ENCODE measurements at regions not wholly inside any gene's neighbourhood (a gene's known extent, or its start where the extent isn't known, plus 50 kb on each side); places are given as distances from the start of the nearest gene placed in this dataset.

DNA sequence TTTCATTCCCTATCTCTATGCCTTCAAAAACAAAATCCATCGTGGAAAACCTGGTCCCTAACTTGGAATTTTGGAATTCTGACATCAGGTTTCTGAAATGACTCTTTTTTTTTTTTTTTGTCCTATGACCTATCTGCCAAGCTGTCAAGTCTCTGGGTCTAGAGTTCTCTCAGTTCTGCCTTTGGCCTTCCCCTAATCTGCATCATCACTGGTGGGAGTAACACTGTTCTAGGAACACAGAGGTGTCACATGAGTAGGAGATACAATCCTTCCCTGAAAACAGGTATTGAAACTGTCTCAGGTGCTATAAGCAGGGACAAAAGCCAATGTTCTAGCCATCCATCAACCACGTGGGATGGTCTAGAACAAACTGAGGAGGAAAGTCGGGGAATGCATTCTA, 142.0 kb upstream of the ATP1B1 start:
- Histone ChIP-seq H3K27ac (no peak overlapping the region), H3K4me3 (no peak overlapping the region)
- TF ChIP-seq, protein P1, sequence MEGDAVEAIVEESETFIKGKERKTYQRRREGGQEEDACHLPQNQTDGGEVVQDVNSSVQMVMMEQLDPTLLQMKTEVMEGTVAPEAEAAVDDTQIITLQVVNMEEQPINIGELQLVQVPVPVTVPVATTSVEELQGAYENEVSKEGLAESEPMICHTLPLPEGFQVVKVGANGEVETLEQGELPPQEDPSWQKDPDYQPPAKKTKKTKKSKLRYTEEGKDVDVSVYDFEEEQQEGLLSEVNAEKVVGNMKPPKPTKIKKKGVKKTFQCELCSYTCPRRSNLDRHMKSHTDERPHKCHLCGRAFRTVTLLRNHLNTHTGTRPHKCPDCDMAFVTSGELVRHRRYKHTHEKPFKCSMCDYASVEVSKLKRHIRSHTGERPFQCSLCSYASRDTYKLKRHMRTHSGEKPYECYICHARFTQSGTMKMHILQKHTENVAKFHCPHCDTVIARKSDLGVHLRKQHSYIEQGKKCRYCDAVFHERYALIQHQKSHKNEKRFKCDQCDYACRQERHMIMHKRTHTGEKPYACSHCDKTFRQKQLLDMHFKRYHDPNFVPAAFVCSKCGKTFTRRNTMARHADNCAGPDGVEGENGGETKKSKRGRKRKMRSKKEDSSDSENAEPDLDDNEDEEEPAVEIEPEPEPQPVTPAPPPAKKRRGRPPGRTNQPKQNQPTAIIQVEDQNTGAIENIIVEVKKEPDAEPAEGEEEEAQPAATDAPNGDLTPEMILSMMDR (IDR thresholded peaks at IDR 0.05), result no peak
- no peak for DNase-seq (ENCODE audit: low spot score)

DNA sequence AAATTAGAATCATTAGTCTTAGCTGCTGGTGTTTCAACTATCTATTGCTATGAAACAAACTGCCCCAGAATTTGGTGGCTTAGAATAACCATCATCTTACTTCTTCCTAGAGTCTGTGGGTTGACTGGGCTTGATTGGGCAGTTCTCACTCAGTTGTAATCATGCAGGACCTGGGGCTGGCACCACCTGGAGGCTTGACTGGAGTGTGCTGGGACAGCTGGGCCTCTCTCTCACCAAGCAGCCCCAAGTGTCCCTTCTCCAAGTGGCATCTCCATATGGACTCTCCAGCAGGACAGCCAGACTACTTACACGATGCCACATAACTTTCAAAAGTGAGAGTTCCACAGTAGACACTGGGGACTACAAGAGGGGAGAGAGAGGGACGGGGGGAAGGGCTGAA, 140.3 kb upstream of the ATP1B1 start:
- no peak overlapping the region for H3K27ac ChIP-seq
- H3K4me3 ChIP-seq, result no peak overlapping the region
- TF ChIP-seq, protein P1 (IDR thresholded peaks at IDR 0.05), result no peak
- no peak for DNase-seq (ENCODE audit: low spot score)

DNA sequence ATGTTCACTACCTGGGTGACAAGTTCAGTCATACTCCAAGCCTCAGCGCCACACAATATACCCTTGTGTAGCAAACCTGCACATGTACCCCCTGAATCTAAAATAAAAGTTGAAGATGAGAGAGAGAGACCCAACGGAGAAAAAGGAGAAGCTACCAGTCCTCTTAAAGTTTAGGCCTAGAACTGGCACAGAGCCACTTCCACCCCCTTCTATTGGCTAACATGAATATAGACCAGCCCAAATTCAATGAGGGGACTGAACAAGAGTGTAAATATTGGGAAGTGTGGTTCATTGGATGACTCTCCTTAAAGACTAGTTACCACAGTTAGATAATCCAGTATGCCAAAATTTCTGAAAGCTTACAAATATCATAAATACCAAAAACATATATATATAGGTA, 139.9 kb upstream of the ATP1B1 start:
- TF ChIP-seq, protein P1 (IDR thresholded peaks at IDR 0.05), result no peak
- Histone ChIP-seq H3K4me3 (no peak overlapping the region), H3K27ac (no peak overlapping the region)
- no peak for DNase-seq (ENCODE audit: low spot score)

DNA sequence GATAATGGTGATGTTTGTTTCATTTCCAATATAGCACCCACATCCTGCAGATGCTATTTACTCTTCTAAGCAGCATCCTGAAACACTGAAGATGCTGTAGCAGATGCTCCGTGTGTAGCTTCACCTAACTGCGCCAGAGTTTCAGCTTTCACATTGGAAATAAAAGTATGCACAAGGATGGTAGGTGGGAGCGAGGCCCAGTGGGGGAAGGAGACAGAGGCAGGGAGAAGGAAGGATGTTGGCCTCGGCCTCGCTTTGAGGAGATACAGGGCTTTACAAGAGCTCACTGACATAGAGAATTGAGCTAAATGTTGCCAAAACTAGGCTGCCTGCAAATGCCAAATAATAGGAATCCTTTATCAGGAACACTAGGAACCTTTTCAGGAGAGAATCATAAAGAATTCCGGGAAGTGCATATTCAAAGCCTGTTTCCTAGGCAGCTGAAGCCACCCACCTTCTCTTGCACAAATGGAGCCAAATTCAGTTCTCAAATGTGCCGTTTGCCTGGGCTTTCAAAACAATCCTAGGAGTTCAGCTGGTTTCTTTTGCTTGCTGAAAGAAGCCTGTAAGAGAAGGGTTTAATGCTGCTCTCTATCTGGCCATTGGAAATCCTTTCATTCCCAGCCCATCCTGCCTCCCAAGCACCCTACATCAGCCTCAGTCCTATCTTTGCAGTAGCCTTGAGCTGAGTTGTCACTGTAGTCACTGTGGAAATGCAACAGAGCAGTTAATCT, 135.4 kb upstream of the ATP1B1 start:
- TF ChIP-seq, protein P1 (IDR thresholded peaks at IDR 0.05), result no peak
- Histone ChIP-seq H3K27ac (no peak overlapping the region), H3K4me3 (no peak overlapping the region)
- DNase-seq (ENCODE audit: low spot score), result no peak

DNA sequence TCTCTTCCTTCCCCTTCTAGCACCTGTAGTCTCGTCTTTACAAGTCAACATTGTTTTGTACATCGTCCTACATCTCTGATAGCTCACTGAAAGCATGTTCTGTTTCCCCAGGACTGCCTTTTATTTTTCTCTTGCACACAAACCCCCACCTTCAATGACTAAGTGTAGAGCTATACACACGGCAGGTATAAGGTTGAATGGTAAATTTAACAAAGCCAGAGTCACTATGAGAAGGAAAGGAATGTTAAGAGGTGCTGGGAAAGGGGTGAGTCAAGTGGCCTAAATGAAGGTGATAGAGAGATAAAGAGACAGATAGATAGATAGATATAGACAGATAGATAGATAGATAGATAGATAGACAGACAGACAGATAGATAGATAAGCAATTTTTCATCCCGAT, 134.3 kb upstream of the ATP1B1 start:
- Histone ChIP-seq H3K4me3 (no peak overlapping the region), H3K27ac (no peak overlapping the region)
- TF ChIP-seq, protein P1 (IDR thresholded peaks at IDR 0.05), result no peak
- no peak for DNase-seq (ENCODE audit: low spot score)

DNA sequence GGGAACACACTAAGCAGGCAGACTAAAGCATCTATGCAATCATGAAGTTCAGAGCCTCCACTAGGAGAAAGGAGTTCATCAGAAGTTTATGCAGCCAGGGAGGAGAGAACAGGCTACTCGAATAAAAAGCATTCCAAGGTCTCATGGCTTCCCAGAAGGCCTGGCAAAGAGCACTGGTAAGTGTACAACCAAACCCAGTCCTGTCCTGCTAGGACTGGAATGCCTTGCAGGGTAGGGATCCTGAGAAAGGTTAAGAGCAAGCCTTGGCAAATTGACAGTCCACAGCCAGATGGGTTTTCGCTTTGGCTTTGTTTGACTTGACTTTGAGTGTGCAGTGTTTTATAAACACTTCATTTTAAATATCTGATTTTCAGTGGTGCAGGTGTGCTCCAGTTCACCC, 133.6 kb upstream of the ATP1B1 start:
- no peak overlapping the region for H3K4me3 ChIP-seq
- H3K27ac ChIP-seq, result no peak overlapping the region
- TF ChIP-seq, protein P1 (IDR thresholded peaks at IDR 0.05), result no peak
- no peak for DNase-seq (ENCODE audit: low spot score)

DNA sequence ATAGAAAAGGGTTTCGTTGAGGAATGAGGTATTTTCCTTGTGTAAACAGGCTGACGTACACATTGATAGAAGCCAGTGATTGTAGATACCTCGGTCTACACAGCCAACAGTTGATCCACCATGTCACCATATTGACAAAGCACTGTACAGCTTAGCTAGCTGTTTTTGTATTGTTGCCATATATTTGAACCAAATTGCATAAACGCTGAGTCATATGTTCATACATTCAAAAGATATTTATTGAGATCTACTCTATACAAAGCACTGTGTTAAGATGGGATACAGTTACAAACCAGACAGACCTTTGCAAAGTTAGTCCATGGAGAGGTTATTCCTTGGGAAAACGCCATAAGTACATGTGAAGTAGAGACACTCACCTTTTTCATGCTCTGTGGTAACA, 132.4 kb upstream of the ATP1B1 start:
- Histone ChIP-seq H3K27ac (no peak overlapping the region), H3K4me3 (no peak overlapping the region)
- TF ChIP-seq, protein P1 (IDR thresholded peaks at IDR 0.05), result no peak
- no peak for DNase-seq (ENCODE audit: low spot score)

All from coronary artery (tissue), 2 donors.